ENCODE measurements at regions not wholly inside any gene's neighbourhood (a gene's known extent, or its start where the extent isn't known, plus 50 kb on each side); places are given as distances from the start of the nearest gene placed in this dataset.

DNA sequence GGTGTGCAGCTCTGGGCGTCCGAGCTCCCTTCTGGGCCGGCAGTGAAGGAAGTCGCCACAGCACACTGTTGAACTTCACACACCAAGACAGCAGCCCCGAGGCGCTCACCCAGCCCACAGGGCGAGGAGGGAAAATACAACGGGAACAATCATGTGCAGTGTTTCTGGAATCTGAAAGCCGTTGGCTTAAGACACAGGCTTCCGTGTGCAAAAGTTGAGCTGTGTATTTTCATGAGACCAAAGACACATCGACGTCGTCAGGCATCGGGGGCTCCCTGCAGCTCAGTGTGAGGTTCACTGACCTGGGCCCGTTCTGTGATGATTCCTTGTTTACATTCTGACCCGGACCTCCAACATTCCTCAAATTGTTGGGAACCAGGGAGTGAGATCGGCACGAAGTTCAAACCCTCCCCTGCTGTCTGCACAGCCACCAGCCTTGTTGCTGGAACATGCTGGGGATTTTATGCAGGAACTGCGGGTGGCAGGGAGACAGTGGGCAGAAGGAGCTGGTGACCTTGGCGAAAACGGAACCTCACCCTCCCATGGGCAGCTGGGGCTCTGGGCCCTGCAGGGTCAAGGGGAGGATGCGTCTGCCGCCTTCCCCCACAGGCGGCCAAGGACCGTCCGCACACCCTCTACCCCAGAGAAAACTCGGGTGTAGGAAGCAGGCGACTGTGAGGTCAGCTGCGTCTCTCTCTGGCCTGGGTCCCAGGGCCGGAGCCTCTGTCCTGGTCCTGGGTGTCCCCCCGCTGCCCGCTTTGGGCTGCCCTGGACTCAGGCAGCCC is 72.2 kb downstream of the METRNL start:
- peak overlapping the region; percentile 65 for H2AFZ ChIP-seq (ENCODE audit: low read depth, low read length)
- H3K4me2 ChIP-seq (ENCODE audit: low read length) = peak overlapping the region; percentile 57
- H3K9ac ChIP-seq (ENCODE audit: low read length) = peak overlapping the region; percentile 29
- no peaks in the 10 kb centered on the region for H4K20me1 ChIP-seq (ENCODE audit: insufficient read depth, low read length)
- Mint-ChIP-seq H3K36me3 (ENCODE audit: low read depth, unreplicated experiment) (peaks cover 2% of the 10 kb centered on the region), H3K9me3 (ENCODE audit: unreplicated experiment) (peaks cover 4% of the 10 kb centered on the region), H3K4me1 (ENCODE audit: low read depth, unreplicated experiment) (peaks cover 14% of the 10 kb centered on the region), H3K27ac (ENCODE audit: unreplicated experiment) (no peak overlapping the region), H3K27me3 (ENCODE audit: low read depth, unreplicated experiment) (peaks cover 29% of the 10 kb centered on the region), H3K4me3 (ENCODE audit: unreplicated experiment) (peak overlapping the region; percentile 67)
- FAIRE-seq (no peak), DNase-seq (ENCODE audit: low read depth) (peak; percentile 10)
- H3K4me1 ChIP-seq (ENCODE audit: insufficient read depth, low read length) = peaks cover 15% of the 10 kb centered on the region
- no peaks in the 10 kb centered on the region for H3K36me3 ChIP-seq (ENCODE audit: insufficient read depth, low read length)
- H3K79me2 ChIP-seq (ENCODE audit: insufficient read depth, low read length) = no peaks in the 10 kb centered on the region
- no peak overlapping the region for H3K4me3 ChIP-seq (ENCODE audit: insufficient read depth, low read depth, low read length)
- H3K27me3 ChIP-seq (ENCODE audit: insufficient read depth, low read length) = peaks cover 5% of the 10 kb centered on the region
- TF ChIP-seq, protein P1, sequence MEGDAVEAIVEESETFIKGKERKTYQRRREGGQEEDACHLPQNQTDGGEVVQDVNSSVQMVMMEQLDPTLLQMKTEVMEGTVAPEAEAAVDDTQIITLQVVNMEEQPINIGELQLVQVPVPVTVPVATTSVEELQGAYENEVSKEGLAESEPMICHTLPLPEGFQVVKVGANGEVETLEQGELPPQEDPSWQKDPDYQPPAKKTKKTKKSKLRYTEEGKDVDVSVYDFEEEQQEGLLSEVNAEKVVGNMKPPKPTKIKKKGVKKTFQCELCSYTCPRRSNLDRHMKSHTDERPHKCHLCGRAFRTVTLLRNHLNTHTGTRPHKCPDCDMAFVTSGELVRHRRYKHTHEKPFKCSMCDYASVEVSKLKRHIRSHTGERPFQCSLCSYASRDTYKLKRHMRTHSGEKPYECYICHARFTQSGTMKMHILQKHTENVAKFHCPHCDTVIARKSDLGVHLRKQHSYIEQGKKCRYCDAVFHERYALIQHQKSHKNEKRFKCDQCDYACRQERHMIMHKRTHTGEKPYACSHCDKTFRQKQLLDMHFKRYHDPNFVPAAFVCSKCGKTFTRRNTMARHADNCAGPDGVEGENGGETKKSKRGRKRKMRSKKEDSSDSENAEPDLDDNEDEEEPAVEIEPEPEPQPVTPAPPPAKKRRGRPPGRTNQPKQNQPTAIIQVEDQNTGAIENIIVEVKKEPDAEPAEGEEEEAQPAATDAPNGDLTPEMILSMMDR (IDR thresholded peaks at IDR 0.05; ENCODE audit: insufficient read depth, low read depth, low read length) = no peak
- TF ChIP-seq EZH2 (IDR thresholded peaks at IDR 0.05; ENCODE audit: insufficient read depth, low read length) = no peak
- H3K9me3 ChIP-seq (ENCODE audit: insufficient read depth, low read depth, low read length) = no peaks in the 10 kb centered on the region
- no peak overlapping the region for H3K27ac ChIP-seq (ENCODE audit: low read depth, low read length)

DNA sequence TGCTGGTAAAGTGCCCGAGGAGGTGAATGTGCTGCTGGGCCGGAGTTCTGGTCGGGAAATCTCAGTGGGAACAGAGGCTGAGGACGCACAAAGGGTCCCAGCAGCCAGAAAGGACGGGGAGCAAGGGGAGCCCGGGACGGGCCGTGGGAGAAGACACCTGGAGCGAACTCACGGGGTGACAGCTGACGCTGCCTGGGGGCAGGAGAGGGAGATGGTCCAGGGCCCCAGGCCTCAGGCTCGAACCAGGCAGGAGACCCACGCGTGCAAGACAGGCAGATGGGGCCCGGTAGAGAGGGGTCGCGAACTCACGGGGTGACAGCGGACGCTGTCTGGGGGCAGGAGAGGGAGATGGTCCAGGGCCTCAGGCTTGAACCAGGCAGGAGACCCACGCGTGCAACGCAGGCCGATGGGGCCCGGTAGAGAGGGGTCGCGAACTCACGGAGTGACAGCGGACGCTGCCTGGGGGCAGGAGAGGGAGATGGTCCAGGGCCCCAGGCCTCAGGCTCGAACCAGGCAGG is 72.9 kb downstream of the METRNL start:
- Histone ChIP-seq H3K9me3 (ENCODE audit: insufficient read depth, low read depth, low read length) (no peaks in the 10 kb centered on the region), H3K4me2 (ENCODE audit: low read length) (peak overlapping the region; percentile 57), H3K36me3 (ENCODE audit: insufficient read depth, low read length) (no peaks in the 10 kb centered on the region), H3K4me1 (ENCODE audit: insufficient read depth, low read length) (peaks cover 15% of the 10 kb centered on the region), H3K79me2 (ENCODE audit: insufficient read depth, low read length) (no peaks in the 10 kb centered on the region), H3K27ac (ENCODE audit: low read depth, low read length) (no peak overlapping the region), H3K27me3 (ENCODE audit: insufficient read depth, low read length) (no peaks in the 10 kb centered on the region), H3K9ac (ENCODE audit: low read length) (no peak overlapping the region), H4K20me1 (ENCODE audit: insufficient read depth, low read length) (no peaks in the 10 kb centered on the region), H2AFZ (ENCODE audit: low read depth, low read length) (no peak overlapping the region), H3K4me3 (ENCODE audit: insufficient read depth, low read depth, low read length) (no peak overlapping the region)
- H3K36me3 Mint-ChIP-seq (ENCODE audit: low read depth, unreplicated experiment) = peaks cover 2% of the 10 kb centered on the region
- FAIRE-seq (no peak), DNase-seq (ENCODE audit: low read depth) (no peak)
- no peak for TF ChIP-seq EZH2 (IDR thresholded peaks at IDR 0.05; ENCODE audit: insufficient read depth, low read length)
- TF ChIP-seq, protein P1 (IDR thresholded peaks at IDR 0.05; ENCODE audit: insufficient read depth, low read depth, low read length) = no peak
- H3K4me1 Mint-ChIP-seq (ENCODE audit: low read depth, unreplicated experiment) = peaks cover 14% of the 10 kb centered on the region
- H3K27me3 Mint-ChIP-seq (ENCODE audit: low read depth, unreplicated experiment) = peaks cover 24% of the 10 kb centered on the region
- H3K27ac Mint-ChIP-seq (ENCODE audit: unreplicated experiment) = no peak overlapping the region
- peaks cover 4% of the 10 kb centered on the region for H3K9me3 Mint-ChIP-seq (ENCODE audit: unreplicated experiment)
- no peak overlapping the region for H3K4me3 Mint-ChIP-seq (ENCODE audit: unreplicated experiment)

Data from astrocyte (in vitro differentiated cells and primary cell).